ENCODE measurements at regions not wholly inside any gene's neighbourhood (a gene's known extent, or its start where the extent isn't known, plus 50 kb on each side); places are given as distances from the start of the nearest gene placed in this dataset.

DNA sequence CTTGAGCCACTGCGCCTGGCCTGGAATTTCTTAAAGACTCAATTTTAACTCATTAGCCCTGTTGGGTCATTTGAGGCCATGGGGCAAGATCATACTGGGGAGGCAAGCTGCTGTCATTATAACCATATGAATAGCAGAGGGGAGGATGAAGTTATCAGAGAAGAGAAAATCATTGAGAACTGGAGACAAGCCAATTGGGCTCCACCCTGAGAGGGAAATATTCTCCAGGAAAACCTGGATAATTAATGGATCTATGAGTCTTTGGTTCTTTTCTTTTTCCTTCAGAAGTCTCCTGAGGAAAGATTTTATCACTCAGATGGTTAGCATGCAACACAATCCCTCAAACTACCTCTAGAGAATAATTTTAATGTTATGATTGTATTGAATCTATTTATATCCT, 569.6 kb upstream of the TUSC1 start:
- DNase-seq, result no peak
- Histone ChIP-seq H3F3A (ENCODE audit: insufficient read depth) (no peaks in the 10 kb centered on the region), H3K27ac (no peak overlapping the region), H3K9me2 (ENCODE audit: insufficient read depth) (no peaks in the 10 kb centered on the region), H3K4me1 (ENCODE audit: insufficient read depth) (no peaks in the 10 kb centered on the region), H3K9ac (no peak overlapping the region), H3K79me2 (ENCODE audit: insufficient read depth) (no peaks in the 10 kb centered on the region), H3K27me3 (replicated peaks; ENCODE audit: insufficient read depth) (no peaks in the 10 kb centered on the region), H2AFZ (no peak overlapping the region), H3K9me3 (ENCODE audit: low read depth) (no peaks in the 10 kb centered on the region), H3K4me2 (ENCODE audit: unreplicated experiment) (no peak overlapping the region), H3K36me3 (ENCODE audit: low read depth) (no peaks in the 10 kb centered on the region), H4K20me1 (ENCODE audit: insufficient read depth) (no peaks in the 10 kb centered on the region), H3K4me3 (no peak overlapping the region)
- WGBS, 2 experiments (ENCODE audit: low coverage in 1 of 2, low lambda C conversion rate in 2 of 2, missing lambda C conversion rate in 2 of 2), result 65 to 79% methylated on average over 1 of the region's 1 CpG
- in situ Hi-C loops (cut with MboI), result no loop called here
- TF ChIP-seq EZH2 (IDR thresholded peaks at IDR 0.05; ENCODE audit: insufficient read depth, poor library complexity, severe bottlenecking) (no peak), EZH2phosphoT487 (IDR thresholded peaks at IDR 0.05; ENCODE audit: insufficient read depth, low read depth) (no peak)

DNA sequence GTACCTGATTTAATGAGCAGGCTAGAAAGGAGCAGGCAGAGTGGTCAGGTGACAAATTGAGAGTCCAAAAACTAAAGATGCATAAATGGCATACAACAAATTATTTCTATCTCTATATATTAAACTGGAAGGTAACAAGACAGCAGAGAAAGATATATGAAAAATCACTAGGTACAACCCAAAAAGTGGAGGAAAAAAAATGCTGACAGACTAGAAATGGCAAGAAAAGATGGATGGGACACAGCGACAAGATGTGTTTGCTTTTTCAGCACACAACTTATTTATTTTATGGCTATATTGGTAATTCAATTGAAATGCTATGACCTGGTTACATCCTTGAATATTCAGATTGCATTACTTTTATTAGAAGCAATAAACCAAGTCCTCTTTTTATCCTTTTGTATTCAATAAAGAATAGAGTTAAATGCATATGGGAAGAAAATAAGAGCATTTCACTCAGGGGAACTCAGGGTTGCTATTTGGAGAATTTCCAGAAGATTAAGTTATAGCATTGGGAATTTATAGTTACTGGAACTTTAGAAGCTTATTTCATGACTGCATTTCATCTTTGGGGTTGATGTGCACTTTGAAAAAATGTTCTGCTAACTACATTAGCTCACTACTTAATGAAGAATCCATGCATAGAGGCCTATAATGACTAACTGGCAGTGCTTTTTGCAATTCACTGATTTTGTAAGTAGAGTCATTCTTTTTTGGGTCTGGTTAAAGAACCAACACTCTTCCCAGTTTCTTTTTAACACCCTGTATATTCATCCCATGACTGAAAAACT, 566.6 kb upstream of the TUSC1 start:
- Histone ChIP-seq H3K4me2 (ENCODE audit: unreplicated experiment) (no peak overlapping the region), H4K20me1 (ENCODE audit: insufficient read depth) (no peaks in the 10 kb centered on the region), H2AFZ (no peak overlapping the region), H3K79me2 (ENCODE audit: insufficient read depth) (no peaks in the 10 kb centered on the region), H3K9ac (no peak overlapping the region), H3F3A (ENCODE audit: insufficient read depth) (no peaks in the 10 kb centered on the region), H3K36me3 (ENCODE audit: low read depth) (no peaks in the 10 kb centered on the region), H3K27me3 (replicated peaks; ENCODE audit: insufficient read depth) (no peaks in the 10 kb centered on the region), H3K9me2 (ENCODE audit: insufficient read depth) (no peaks in the 10 kb centered on the region), H3K4me1 (ENCODE audit: insufficient read depth) (no peaks in the 10 kb centered on the region), H3K9me3 (ENCODE audit: low read depth) (no peaks in the 10 kb centered on the region), H3K27ac (no peak overlapping the region), H3K4me3 (no peak overlapping the region)
- 57 to 69% methylated on average over 1 of the region's 1 CpG for WGBS, 2 experiments (ENCODE audit: low coverage in 1 of 2, low lambda C conversion rate in 2 of 2, missing lambda C conversion rate in 2 of 2)
- TF ChIP-seq EZH2phosphoT487 (IDR thresholded peaks at IDR 0.05; ENCODE audit: insufficient read depth, low read depth) (no peak), EZH2 (IDR thresholded peaks at IDR 0.05; ENCODE audit: insufficient read depth, poor library complexity, severe bottlenecking) (no peak)
- no peak for DNase-seq
- in situ Hi-C loops (cut with MboI), result no loop called here

DNA sequence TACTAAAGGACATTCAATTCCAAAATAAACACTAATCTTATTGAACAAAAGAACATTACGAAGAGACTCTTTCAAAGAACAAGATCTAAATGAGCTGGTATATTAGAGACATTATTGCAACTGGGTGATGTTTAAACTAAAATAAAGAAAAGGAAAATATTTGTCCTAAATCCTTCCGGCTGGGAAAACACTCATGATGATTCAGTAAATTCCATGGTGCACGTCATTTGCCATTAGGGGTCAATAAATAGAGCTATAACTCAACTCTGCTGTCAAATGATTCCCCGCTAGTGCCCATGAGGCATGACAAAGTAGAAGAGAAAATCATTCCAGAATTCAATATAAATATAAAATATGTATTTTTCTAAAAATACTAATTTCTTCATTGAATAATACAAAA, 565.5 kb upstream of the TUSC1 start:
- no peak overlapping the region for H3K4me2 ChIP-seq (ENCODE audit: unreplicated experiment)
- 0 out of 2 replicates have a peak overlapping the region, but pooled peaks have one; percentile 21 for H3K27ac ChIP-seq
- no peaks in the 10 kb centered on the region for H4K20me1 ChIP-seq (ENCODE audit: insufficient read depth)
- DNase-seq, result peak; percentile 29
- no peaks in the 10 kb centered on the region for H3K4me1 ChIP-seq (ENCODE audit: insufficient read depth)
- H3K4me3 ChIP-seq, result no peak overlapping the region
- H3K9me3 ChIP-seq (ENCODE audit: low read depth), result no peaks in the 10 kb centered on the region
- no peaks in the 10 kb centered on the region for H3K79me2 ChIP-seq (ENCODE audit: insufficient read depth)
- 47 to 59% methylated on average over 4 of the region's 4 CpGs for WGBS, 2 experiments (ENCODE audit: low coverage in 1 of 2, low lambda C conversion rate in 2 of 2, missing lambda C conversion rate in 2 of 2)
- TF ChIP-seq EZH2phosphoT487 (IDR thresholded peaks at IDR 0.05; ENCODE audit: insufficient read depth, low read depth) (no peak), EZH2 (IDR thresholded peaks at IDR 0.05; ENCODE audit: insufficient read depth, poor library complexity, severe bottlenecking) (no peak)
- in situ Hi-C loops (cut with MboI), result no loop called here
- no peaks in the 10 kb centered on the region for H3K27me3 ChIP-seq (replicated peaks; ENCODE audit: insufficient read depth)
- no peaks in the 10 kb centered on the region for H3K36me3 ChIP-seq (ENCODE audit: low read depth)
- no peaks in the 10 kb centered on the region for H3F3A ChIP-seq (ENCODE audit: insufficient read depth)
- no peak overlapping the region; the same call in 1 of the 2 replicates for H2AFZ ChIP-seq
- H3K9ac ChIP-seq, result no peak overlapping the region
- H3K9me2 ChIP-seq (ENCODE audit: insufficient read depth), result no peaks in the 10 kb centered on the region

DNA sequence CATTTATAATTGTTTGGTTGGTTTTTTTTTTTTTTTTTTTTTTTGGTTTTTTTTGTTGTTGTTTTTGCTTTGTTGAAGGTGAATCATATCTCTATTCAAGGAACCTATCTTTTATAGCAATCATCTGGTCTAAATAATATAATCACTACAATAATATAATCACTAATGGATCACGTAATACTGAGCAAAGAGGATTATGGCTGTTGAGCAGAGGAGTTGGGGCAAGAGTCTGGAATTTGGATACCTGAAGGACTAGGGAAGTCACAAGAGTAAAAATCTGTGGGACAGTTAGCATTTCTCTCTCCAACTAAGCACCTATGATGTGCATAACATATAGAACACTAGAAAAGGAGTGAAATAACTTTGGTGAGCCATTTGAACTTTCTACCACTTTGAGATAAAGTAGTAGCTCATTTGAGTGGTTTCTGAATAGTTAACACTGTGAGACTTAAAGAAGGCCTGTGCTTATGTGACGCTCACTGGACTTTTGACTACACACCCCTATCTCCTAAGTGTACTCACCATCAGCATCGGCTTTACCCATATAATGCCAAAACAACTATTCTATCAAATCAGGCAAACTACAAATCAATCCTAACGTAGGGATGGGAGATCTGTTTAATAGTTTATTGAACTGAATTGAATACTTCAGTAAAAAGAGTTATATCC, 564.9 kb upstream of the TUSC1 start:
- no peak overlapping the region for H3K4me3 ChIP-seq
- no peaks in the 10 kb centered on the region for H4K20me1 ChIP-seq (ENCODE audit: insufficient read depth)
- no peaks in the 10 kb centered on the region for H3K79me2 ChIP-seq (ENCODE audit: insufficient read depth)
- WGBS, 2 experiments (ENCODE audit: low coverage in 1 of 2, low lambda C conversion rate in 2 of 2, missing lambda C conversion rate in 2 of 2), result 60 to 64% methylated on average over 4 of the region's 4 CpGs
- TF ChIP-seq EZH2phosphoT487 (IDR thresholded peaks at IDR 0.05; ENCODE audit: insufficient read depth, low read depth), result no peak
- TF ChIP-seq EZH2 (IDR thresholded peaks at IDR 0.05; ENCODE audit: insufficient read depth, poor library complexity, severe bottlenecking), result no peak
- H3F3A ChIP-seq (ENCODE audit: insufficient read depth), result no peaks in the 10 kb centered on the region
- 0 out of 2 replicates have a peak overlapping the region, but pooled peaks have one; percentile 21 for H3K27ac ChIP-seq
- H3K9me2 ChIP-seq (ENCODE audit: insufficient read depth), result 0 out of 2 replicates have a peak, but pooled peaks cover 1% of the 10 kb centered on the region
- no peaks in the 10 kb centered on the region for H3K4me1 ChIP-seq (ENCODE audit: insufficient read depth)
- no peaks in the 10 kb centered on the region for H3K27me3 ChIP-seq (replicated peaks; ENCODE audit: insufficient read depth)
- no peak for DNase-seq
- no peaks in the 10 kb centered on the region for H3K9me3 ChIP-seq (ENCODE audit: low read depth)
- no peaks in the 10 kb centered on the region for H3K36me3 ChIP-seq (ENCODE audit: low read depth)
- H2AFZ ChIP-seq, result no peak overlapping the region; the same call in 1 of the 2 replicates
- in situ Hi-C loops (cut with MboI), result no loop called here
- H3K9ac ChIP-seq, result no peak overlapping the region
- no peak overlapping the region for H3K4me2 ChIP-seq (ENCODE audit: unreplicated experiment)
